Loucy (cell line): ENCODE measurements at regions not wholly inside any gene's neighbourhood (a gene's known extent, or its start where the extent isn't known, plus 50 kb on each side); places are given as distances from the start of the nearest gene placed in this dataset.

ENCODE experiments used
- EZH2phosphoT487 ChIP-seq: fragments of 200-600 bp; IDR thresholded peaks from 2 replicates; pipeline ENCODE4 v1.6.1; 2018; ENCODE audit warnings: antibody characterized with exemption, mild to moderate bottlenecking, moderate library complexity, borderline replicate concordance
- TF ChIP-seq, protein P1 (sequence below): fragments of 200-600 bp; sonication (generic); conservative IDR thresholded peaks from 2 replicates; pipeline ENCODE4 v1.5.1; 2014; ENCODE audit warnings: mild to moderate bottlenecking, antibody characterized with exemption, low read length

GRCh38 chr2:145729481-145729880, 1209.6 kb upstream of the ZEB2 start:
- TF ChIP-seq, protein P1, sequence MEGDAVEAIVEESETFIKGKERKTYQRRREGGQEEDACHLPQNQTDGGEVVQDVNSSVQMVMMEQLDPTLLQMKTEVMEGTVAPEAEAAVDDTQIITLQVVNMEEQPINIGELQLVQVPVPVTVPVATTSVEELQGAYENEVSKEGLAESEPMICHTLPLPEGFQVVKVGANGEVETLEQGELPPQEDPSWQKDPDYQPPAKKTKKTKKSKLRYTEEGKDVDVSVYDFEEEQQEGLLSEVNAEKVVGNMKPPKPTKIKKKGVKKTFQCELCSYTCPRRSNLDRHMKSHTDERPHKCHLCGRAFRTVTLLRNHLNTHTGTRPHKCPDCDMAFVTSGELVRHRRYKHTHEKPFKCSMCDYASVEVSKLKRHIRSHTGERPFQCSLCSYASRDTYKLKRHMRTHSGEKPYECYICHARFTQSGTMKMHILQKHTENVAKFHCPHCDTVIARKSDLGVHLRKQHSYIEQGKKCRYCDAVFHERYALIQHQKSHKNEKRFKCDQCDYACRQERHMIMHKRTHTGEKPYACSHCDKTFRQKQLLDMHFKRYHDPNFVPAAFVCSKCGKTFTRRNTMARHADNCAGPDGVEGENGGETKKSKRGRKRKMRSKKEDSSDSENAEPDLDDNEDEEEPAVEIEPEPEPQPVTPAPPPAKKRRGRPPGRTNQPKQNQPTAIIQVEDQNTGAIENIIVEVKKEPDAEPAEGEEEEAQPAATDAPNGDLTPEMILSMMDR = no peak
- no peak for TF ChIP-seq EZH2phosphoT487
